ENCODE measurements at regions not wholly inside any gene's neighbourhood (a gene's known extent, or its start where the extent isn't known, plus 50 kb on each side); places are given as distances from the start of the nearest gene placed in this dataset.
A peak's percentile ranks its signal among the peaks of the same experiment; 100 is the strongest.

- no peak for DNase-seq (ENCODE audit: low read depth)
Measured at GRCh38 chr15:57823325-57823882, 116.9 kb downstream of the POLR2M start.

- DNase-seq (ENCODE audit: low read depth): no peak
Measured at GRCh38 chr15:57824186-57824585, 117.7 kb downstream of the POLR2M start.

DNA sequence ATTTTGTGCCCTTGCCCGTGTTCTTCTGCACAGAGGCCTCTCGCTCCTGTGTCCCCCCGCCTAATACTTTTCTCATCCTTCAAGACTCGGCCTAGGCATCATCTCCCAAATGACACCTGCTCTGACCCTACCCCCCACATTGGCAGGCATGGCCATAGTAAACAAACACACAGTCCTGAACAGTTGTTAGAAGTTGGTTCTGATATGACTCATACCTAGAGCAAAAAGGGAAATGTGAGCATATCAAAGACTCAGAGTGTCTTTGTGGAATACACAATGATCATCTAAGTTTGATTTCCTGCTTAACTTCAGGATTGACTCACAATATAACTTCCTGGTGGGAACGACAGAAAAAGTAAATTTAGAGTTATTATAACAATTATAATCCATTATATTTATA, 120.5 kb downstream of the POLR2M start:
- DNase-seq (ENCODE audit: low read depth): no peak

DNA sequence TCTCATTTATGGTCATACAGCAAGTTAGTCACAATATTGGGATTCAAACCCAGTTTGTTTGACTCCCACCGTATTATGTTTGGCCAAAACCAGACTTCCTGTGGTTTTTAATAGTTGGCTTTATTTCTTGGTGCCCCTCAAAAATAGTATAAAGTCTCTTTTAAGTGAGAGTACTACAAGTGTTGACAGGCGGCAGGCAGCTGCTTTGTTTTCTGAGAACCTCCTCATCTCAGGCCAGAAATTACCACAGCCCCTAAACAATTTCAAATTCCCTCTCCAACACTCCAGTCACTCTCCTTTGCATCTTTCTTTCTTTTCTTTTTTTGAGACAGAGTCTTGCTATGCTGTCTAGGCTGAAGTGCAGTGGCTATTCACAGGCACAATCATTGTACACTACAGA, 121.5 kb downstream of the POLR2M start:
- no peak for DNase-seq (ENCODE audit: low read depth)

- DNase-seq (ENCODE audit: low read depth): no peak
Measured at GRCh38 chr15:57832183-57832582, 125.7 kb downstream of the POLR2M start.

DNA sequence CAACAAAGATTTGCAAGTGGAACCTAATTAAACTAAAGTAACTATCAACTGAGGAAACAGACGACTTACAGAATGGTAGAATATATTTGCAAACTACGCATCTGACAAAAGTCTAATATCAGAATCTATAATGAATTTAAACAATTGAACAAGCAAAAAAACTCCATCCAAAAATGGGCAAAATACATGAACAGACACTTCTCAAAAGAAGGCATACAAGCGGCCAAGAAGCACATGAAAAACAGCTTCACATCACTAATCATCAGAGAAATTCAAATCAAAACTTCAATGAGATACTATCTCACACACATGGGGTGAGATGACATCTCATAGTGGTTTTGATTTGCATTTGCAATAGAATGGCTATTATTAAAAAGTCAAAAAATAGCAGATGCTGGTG, 128.6 kb downstream of the POLR2M start:
- no peak for DNase-seq (ENCODE audit: low read depth)

DNA sequence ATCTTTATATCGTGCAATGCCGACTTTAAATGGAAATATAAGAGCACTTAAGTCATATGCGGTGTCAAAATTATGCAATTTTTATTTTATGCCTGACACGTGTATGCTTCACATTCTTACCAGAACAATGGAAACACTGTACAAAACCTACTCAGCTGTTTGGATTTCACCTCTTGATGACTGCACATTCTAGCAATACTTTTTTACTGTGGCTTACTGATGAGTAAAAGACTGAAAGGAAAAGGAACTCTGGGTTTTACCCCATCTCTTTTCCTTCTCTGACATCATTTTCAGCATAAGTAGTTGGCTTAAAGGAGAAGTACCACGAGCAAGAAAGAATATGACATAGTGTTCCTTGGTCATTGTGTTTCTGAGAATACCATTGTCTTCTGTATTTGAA, 142.8 kb downstream of the POLR2M start:
- DNase-seq (ENCODE audit: low read depth): no peak

DNA sequence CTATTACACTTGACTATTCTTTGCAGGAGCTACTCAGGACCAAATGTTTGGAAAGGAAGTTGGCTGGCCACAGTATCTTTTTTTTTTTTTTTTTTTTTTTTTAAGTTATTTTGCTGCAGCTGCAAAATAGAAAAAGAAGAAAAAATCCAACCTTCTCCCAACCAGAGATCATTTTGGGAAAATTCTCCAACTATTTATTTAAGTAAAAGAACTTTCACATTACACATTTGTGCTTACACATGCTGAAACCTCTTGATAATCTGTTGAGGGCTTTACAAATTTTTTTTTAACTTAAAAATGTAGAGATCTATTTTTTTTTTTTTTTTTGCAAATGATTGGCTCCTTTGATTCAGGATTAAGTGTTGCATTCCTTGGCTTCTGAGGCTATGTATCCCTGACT, 148.0 kb downstream of the POLR2M start:
- no peak for DNase-seq (ENCODE audit: low read depth)

DNA sequence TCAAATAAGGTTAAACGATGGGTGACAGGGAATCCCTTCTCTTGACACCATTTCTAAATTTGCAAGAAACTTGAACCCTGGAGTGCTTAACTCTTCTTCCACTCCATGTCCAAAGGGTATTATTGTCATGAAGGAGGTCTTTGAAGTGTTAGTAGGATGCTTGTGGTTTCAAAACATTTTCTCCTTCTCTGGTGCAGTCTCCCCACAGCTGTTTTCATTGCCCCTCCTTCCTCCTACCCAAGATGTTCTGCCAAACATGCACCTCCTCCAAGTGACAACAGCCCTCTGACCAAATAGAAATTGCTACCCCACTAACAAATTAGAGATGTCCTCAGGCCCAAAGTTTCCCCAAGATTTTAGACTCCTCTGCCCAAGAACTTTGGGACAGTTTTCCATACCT, 151.4 kb downstream of the POLR2M start:
- no peak for DNase-seq (ENCODE audit: low read depth)

DNA sequence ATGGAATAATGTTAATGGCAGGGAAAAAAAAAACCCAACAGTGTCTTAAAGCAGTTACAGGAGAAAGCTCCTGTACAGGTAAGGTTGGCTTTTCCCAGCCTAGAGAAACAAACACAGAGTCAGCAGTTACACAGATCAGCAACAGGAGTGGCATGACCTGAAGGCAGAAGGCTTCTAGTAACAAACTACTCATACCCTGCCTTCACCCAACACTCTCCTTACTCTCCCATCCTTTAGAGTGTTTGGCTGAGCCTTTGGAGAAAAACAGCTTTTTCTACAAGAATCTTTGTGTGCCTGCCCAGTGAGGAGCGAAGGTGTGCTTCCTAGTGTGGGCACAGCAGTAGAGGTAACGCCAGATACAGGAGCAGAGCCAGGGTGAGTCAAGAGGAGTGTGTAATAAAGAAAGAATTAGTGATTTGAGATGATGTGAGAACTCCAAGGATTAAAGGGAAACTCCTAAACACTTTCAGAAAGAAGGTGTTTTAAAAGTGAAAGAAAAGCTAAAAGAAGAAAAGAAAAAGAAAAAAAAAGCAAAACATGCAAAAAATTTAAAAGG, 152.7 kb downstream of the POLR2M start:
- DNase-seq (ENCODE audit: low read depth): no peak

DNA sequence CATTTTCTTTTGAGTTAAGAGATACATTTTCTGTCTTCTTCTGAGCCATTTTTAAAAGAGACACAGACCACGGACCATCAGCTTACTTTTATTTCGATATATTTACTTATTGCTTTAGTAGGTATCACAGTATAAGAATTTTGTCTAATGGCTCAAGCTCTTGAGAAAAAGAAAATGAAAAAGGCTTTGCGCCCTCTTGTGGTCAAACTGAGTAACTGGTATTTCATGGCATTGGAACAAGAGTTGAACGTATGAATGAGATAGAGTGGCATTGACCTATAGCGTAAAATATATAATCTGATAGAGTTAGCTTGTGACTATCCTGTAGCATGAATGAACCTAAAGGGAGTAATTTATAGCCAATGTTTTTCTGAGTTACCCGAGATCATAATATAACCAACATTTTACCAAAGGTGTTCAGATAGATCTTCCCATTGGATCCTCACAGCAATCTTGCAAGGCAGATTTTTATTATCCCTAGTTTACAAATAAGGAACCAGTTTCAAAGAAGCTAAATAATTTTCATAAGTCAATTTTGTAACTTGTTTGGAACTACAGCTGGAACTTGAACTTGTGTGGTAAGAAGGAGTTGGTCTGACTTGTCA, 154.6 kb downstream of the POLR2M start:
- DNase-seq (ENCODE audit: low read depth): peak; percentile 53

DNA sequence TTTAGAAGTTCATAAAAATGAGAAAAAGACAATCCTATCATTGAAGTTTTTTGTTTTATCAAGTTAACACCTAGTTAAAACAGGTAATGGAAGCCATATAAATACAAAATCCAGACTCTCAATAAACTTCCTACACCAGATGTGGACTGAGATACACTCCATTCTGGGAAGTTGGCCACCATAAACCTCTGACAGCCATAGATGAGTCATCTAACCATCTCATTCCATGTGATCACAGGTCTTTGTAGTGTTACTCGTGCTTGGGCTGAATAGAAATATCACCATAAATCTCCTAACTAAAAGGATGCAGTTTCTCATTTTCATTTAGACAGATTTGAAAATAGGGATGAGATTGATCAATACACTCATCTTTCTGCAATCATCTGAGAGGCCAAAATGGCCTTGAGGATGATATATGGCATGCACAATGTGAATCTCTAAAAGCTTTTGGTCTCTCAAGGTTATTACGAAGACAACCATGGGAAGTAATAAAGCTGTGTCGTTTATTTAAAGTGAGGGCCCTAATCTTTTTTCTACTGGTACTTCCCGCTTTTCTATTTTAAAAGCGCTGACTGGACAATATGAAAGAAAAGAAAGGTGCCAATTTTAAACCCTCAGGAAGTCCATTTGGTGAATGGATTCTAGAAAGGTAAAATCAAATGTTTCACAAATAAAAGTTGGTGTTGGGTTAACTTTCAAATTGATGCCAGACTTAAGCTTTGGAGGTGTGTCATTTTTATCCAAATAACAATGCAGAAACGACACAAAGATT, 155.5 kb downstream of the POLR2M start:
- DNase-seq (ENCODE audit: low read depth): peak; percentile 57

DNA sequence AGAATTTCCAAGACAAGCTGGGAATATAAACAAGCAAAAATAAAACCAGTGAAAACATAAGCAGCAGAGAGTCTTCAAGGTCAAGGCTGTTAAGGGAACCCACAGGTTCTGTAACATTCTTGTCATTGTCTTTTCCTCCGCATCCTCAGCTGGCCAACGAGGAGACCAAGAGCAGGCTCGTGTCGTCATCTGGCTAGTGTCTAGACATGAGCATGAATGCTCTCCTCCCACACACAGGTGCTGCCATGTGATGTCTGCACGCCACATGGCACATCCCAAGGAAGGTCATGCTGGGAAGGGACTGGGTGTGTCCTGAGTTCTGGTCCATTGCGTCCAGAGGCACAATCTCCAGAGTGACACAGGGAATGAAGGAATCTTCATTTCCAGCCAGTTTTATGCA, 156.2 kb downstream of the POLR2M start:
- no peak for DNase-seq (ENCODE audit: low read depth)

GRCh38 chr15:57865294-57865693, 158.8 kb downstream of the POLR2M start:
- DNase-seq (ENCODE audit: low read depth): no peak

GRCh38 chr15:57866149-57866736, 159.7 kb downstream of the POLR2M start:
- peak; percentile 17 for DNase-seq (ENCODE audit: low read depth)

DNA sequence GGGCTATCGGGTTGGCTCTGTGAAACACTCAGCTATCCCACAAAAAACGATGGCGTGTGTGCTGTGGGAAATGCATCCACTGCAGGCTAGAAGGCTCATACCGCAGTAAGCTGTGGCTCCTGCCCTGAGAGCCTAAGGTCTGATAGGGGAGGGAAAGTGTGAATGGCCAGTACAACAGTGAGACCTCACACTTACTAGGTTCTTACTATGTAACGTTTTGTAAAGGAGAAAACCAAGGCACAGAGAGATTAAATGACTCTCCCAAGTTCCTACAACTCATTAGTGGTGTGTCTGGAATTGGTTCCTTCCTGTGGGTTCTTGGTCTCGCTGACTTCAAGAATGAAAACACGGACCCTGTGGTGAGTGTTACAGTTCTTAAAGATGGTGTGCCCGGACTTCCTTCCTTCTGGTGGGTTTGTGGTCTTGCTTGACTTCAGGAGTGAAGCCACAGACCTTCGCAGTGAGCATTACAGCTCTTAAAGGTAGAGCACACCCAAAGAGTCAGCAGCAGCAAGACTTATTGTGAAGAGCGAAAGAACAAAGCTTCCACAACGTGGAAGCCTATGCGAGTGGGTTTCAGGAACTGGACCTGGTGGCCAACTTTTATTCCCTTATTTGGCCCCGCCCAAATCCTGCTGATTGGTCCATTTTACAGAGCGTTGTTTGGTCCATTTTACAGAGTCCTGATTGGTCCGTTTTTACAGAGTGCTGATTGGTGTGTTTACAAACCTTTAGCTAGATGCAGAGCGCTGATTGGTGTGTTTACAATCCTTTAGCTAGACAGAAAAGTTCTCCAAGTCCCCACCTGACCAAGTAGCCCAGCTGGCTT, 161.7 kb downstream of the POLR2M start:
- DNase-seq (ENCODE audit: low read depth): no peak

GRCh38 chr15:57870667-57871066, 164.2 kb downstream of the POLR2M start:
- DNase-seq (ENCODE audit: low read depth): no peak

DNA sequence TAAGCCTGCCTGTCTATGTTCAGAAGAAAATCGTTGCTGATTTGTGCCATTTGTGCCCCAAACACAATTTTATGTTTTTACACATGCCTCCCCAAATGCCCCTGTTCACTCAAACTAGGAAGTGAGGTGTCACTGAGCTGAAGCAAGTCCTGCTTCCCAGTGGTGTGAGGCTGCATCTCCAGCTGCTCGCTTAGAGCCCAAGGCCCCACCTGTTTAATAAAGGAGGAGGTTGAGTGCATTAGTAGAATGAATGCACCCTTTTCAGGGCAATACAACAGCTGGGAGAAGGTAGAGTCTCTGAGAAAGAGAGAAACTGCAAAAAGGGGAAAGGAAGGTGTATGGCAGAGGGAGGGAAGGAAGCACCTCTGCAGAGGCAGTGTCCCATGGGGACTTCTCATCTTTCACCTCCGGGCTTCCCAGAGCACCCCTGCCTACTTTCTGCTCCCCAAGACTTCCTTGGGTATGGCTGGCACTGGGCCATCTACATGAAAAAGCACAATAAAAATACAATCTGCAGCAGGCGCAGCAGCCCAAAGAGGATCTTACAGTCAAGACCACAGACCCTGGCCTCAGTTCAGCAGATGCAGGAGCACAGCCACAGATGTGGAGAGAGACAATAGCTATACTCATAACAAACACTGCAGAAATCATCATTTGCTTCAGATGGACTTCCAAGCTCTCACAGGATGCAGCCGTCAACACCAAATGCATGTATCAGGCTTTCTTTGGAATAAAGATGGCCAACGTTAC, 165.9 kb downstream of the POLR2M start:
- DNase-seq (ENCODE audit: low read depth): no peak

DNA sequence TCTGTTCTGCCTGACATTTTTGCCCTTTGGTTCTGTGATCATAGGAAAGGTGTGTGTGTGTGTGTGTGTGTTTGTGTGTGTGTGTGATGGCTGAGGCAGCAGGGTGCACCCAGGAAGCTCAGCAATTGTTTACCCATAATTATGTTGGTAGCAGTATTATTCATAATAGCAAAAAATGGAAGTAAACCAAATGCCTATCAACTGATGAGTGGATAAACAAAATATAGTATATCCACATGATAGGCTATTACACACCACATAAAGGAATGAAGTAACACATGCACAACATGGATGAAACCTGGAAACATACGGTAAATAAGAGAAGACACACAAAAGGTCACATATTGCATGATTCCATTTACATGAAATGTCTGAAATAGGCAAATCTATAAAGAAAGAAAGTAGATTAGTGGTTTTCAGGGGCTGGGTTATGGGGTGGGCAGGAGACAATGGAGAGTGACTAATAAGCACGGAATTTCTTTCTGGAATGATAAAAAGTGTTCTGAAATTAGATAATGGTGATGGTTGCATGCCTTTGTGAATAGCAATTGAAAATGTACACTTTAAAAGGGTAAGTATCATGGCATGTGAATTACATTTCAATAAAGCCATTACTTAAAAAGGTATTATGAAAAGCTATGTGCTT, 167.2 kb downstream of the POLR2M start:
- no peak for DNase-seq (ENCODE audit: low read depth)

GRCh38 chr15:57875347-57875746, 168.8 kb downstream of the POLR2M start:
- no peak for DNase-seq (ENCODE audit: low read depth)

DNA sequence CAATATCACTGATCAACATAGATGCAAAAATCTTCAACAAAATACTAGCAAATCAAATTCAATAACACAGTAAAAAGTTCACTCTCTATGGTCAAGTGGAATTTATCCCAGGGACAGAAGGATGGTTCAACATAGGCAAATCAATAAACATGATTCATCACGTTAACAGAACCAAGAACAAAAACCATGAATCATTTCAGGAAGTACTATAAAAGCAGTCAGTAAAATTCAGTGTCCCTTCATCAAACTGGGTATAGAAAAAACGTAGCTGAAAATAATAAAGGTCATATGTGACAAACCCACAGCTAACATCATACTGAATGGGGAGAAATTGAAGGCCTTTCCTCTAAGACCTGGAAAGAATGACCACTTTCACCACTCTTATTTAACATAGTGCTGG, 172.1 kb downstream of the POLR2M start:
- no peak for DNase-seq (ENCODE audit: low read depth)
